ENCODE measurements at regions not wholly inside any gene's neighbourhood (a gene's known extent, or its start where the extent isn't known, plus 50 kb on each side); places are given as distances from the start of the nearest gene placed in this dataset.
"Not testable (repeated sequence)": the region's sequence is repeated elsewhere in the genome, so short reads cannot be mapped to it uniquely, and the experiment has no call there.

GRCh38 chr14:38391334-38391733 is 135.4 kb upstream of the CLEC14A start:
- DNase-seq = no peak

- DNase-seq = no peak
These were observed 133.8 kb upstream of the CLEC14A start for GRCh38 chr14:38389681-38390080.

- no peak for DNase-seq
These were observed 131.9 kb upstream of the CLEC14A start for GRCh38 chr14:38387821-38388220.

GRCh38 chr14:38385836-38386235 is 129.9 kb upstream of the CLEC14A start:
- no peak for DNase-seq

GRCh38 chr14:38385343-38385742 is 129.4 kb upstream of the CLEC14A start:
- DNase-seq = no peak

GRCh38 chr14:38384741-38385140 is 128.8 kb upstream of the CLEC14A start:
- DNase-seq = no peak

GRCh38 chr14:38367922-38368321 is 112.0 kb upstream of the CLEC14A start:
- DNase-seq = no peak

- DNase-seq = no peak
These were observed 110.5 kb upstream of the CLEC14A start for GRCh38 chr14:38366374-38366773.

- no peak for DNase-seq
These were observed 107.3 kb upstream of the CLEC14A start for GRCh38 chr14:38363217-38363616.

- no peak for DNase-seq
These were observed 101.7 kb upstream of the CLEC14A start for GRCh38 chr14:38357557-38357956.

- not testable (repeated sequence) for DNase-seq
These were observed 99.6 kb upstream of the CLEC14A start for GRCh38 chr14:38355473-38355872.

- no peak for DNase-seq
These were observed 94.2 kb upstream of the CLEC14A start for GRCh38 chr14:38350102-38350501.

GRCh38 chr14:38342803-38343202 is 86.9 kb upstream of the CLEC14A start:
- no peak for DNase-seq

- DNase-seq = no peak
These were observed 83.8 kb upstream of the CLEC14A start for GRCh38 chr14:38339696-38340095.

GRCh38 chr14:38336298-38336697 is 80.4 kb upstream of the CLEC14A start:
- no peak for DNase-seq

- DNase-seq = no peak
These were observed 74.4 kb upstream of the CLEC14A start for GRCh38 chr14:38330275-38330674.

GRCh38 chr14:38329246-38329645 is 73.4 kb upstream of the CLEC14A start:
- no peak for DNase-seq

GRCh38 chr14:38316922-38317321 is 61.0 kb upstream of the CLEC14A start:
- DNase-seq = no peak

GRCh38 chr14:38311655-38312054 is 55.8 kb upstream of the CLEC14A start:
- no peak for DNase-seq

GRCh38 chr14:38310420-38310995 is 54.6 kb upstream of the CLEC14A start:
- DNase-seq = no peak

GRCh38 chr14:38309522-38310277 is 53.8 kb upstream of the CLEC14A start:
- no peak for DNase-seq
